DOHH2 (cell line): ENCODE measurements at regions not wholly inside any gene's neighbourhood (a gene's known extent, or its start where the extent isn't known, plus 50 kb on each side); places are given as distances from the start of the nearest gene placed in this dataset.

Experiments
- H3F3A ChIP-seq: fragments of 200-600 bp; sonication (generic), shearing (Covaris generic); 2 replicates; pipeline ENCODE4 v1.6.0; 2016; ENCODE audit warnings: antibody characterized with exemption, mild to moderate bottlenecking; ENCODE audit not compliant: control insufficient read depth, insufficient read depth
- H3K27ac ChIP-seq: fragments of 200-600 bp; sonication (generic); 2 replicates; pipeline ENCODE4 v1.5.1; 2014; ENCODE audit warnings: low read depth, mild to moderate bottlenecking, low read length, moderate library complexity
- H3K27me3 ChIP-seq: fragments of 200-600 bp; sonication (generic); 2 replicates; pipeline ENCODE4 v1.6.1; 2014; ENCODE audit warnings: mild to moderate bottlenecking, low read length, mixed read lengths; ENCODE audit not compliant: control insufficient read depth
- H3K36me3 ChIP-seq: fragments of 200-600 bp; sonication (generic); 2 replicates; pipeline ENCODE4 v1.6.1; 2014; ENCODE audit warnings: mild to moderate bottlenecking, low read length, moderate library complexity, mixed read lengths; ENCODE audit not compliant: control insufficient read depth
- H3K4me1 ChIP-seq: fragments of 200-600 bp; sonication (generic); 2 replicates; pipeline ENCODE4 v1.6.1; 2014; ENCODE audit warnings: mild to moderate bottlenecking, low read length, mixed read lengths; ENCODE audit not compliant: control insufficient read depth
- H3K4me2 ChIP-seq: fragments of 200-600 bp; sonication (generic); 2 replicates; pipeline ENCODE4 v1.6.0; 2014; ENCODE audit warnings: mild to moderate bottlenecking, low read length, moderate library complexity
- H3K4me3 ChIP-seq: fragments of 200-600 bp; sonication (generic); 2 replicates; pipeline ENCODE4 v1.5.1; 2014; ENCODE audit warnings: mild to moderate bottlenecking, low read length, mixed read lengths
- H3K79me2 ChIP-seq: fragments of 200-600 bp; sonication (generic); 2 replicates; pipeline ENCODE4 v1.6.1; 2014; ENCODE audit warnings: mild to moderate bottlenecking, low read length, mixed read lengths; ENCODE audit not compliant: control insufficient read depth
- H3K9me2 ChIP-seq: fragments of 200-600 bp; sonication (generic); replicated peaks from 2 replicates; pipeline ENCODE4 v1.6.1; 2014; ENCODE audit warnings: mild to moderate bottlenecking, low read length, mixed read lengths; ENCODE audit not compliant: control insufficient read depth
- H3K9me3 ChIP-seq: fragments of 200-600 bp; sonication (generic); 2 replicates; pipeline ENCODE4 v1.6.1; 2014; ENCODE audit warnings: antibody characterized with exemption, low read length, mixed read lengths; ENCODE audit not compliant: control insufficient read depth, insufficient read depth
- H4K20me1 ChIP-seq: fragments of 200-600 bp; sonication (generic); 2 replicates; pipeline ENCODE4 v1.6.0; 2014; ENCODE audit warnings: low read depth, mild to moderate bottlenecking, antibody characterized with exemption, low read length, moderate library complexity; ENCODE audit not compliant: control insufficient read depth, insufficient read depth
- CTCF ChIP-seq: fragments of 200-600 bp; sonication (generic); IDR thresholded peaks from one replicate; pipeline ENCODE4 v1.5.1; 2014; ENCODE audit warnings: antibody characterized with exemption, mild to moderate bottlenecking, low read depth, low read length; ENCODE audit not compliant: poor library complexity, severe bottlenecking
- EZH2phosphoT487 ChIP-seq: fragments of 200-600 bp; sonication (generic); IDR thresholded peaks from 2 replicates; pipeline ENCODE4 v1.6.1; 2017; ENCODE audit warnings: borderline replicate concordance, mild to moderate bottlenecking, antibody characterized with exemption, low read length, moderate library complexity, mixed read lengths

GRCh38 chr1:58119971-58120370, 426.6 kb downstream of the OMA1 start:
- Histone ChIP-seq H3K9me2 (no peaks in the 10 kb centered on the region), H3K4me2 (no peak overlapping the region), H3K4me1 (no peaks in the 10 kb centered on the region), H4K20me1 (no peaks in the 10 kb centered on the region), H3K4me3 (no peak overlapping the region), H3K27ac (no peak overlapping the region), H3K79me2 (no peaks in the 10 kb centered on the region), H3K9me3 (no peaks in the 10 kb centered on the region), H3K36me3 (no peaks in the 10 kb centered on the region), H3F3A (no peaks in the 10 kb centered on the region), H3K27me3 (no peaks in the 10 kb centered on the region)
- TF ChIP-seq EZH2phosphoT487 = no peak
- TF ChIP-seq CTCF = no peak

DNA sequence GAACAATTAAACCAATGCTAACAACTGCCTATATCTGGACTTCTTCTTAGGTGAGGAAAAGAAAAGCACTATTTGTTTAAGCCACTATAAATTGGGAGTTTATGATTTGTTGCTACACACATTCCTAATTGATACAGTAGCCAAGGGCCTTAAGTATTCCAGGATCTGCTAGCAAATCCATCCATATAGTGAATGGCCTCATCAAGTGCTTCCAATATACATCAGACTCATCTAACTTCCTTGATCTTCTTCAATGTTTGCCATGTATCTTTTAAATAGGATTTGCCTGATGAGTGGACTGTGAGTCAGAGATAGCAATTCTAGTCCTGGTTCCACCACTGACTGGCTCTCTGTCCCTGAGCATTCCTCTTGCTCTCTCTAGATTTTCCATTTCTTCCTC, 430.2 kb downstream of the OMA1 start:
- Histone ChIP-seq H3K4me1 (no peaks in the 10 kb centered on the region), H3K27ac (no peak overlapping the region), H3K36me3 (no peaks in the 10 kb centered on the region), H3K79me2 (no peaks in the 10 kb centered on the region), H3F3A (no peaks in the 10 kb centered on the region), H3K4me3 (no peak overlapping the region), H3K27me3 (no peaks in the 10 kb centered on the region), H3K4me2 (no peak overlapping the region), H3K9me2 (no peaks in the 10 kb centered on the region), H3K9me3 (no peaks in the 10 kb centered on the region), H4K20me1 (no peaks in the 10 kb centered on the region)
- TF ChIP-seq CTCF (no peak), EZH2phosphoT487 (no peak)

GRCh38 chr1:58109646-58110200, 436.8 kb downstream of the OMA1 start:
- Histone ChIP-seq H3K27ac (no peak overlapping the region), H3K9me2 (no peaks in the 10 kb centered on the region), H3K4me2 (no peak overlapping the region), H4K20me1 (no peaks in the 10 kb centered on the region), H3K79me2 (no peaks in the 10 kb centered on the region), H3K9me3 (no peaks in the 10 kb centered on the region), H3K4me1 (no peaks in the 10 kb centered on the region), H3K4me3 (no peak overlapping the region), H3K27me3 (no peaks in the 10 kb centered on the region), H3K36me3 (no peaks in the 10 kb centered on the region), H3F3A (no peaks in the 10 kb centered on the region)
- no peak for TF ChIP-seq CTCF
- TF ChIP-seq EZH2phosphoT487 = no peak
